22Rv1 (cell line): ENCODE measurements at regions not wholly inside any gene's neighbourhood (a gene's known extent, or its start where the extent isn't known, plus 50 kb on each side); places are given as distances from the start of the nearest gene placed in this dataset.

ENCODE experiments used
- CTCF ChIP-seq: fragments of 450-650 bp; IDR thresholded peaks from 2 replicates; pipeline ENCODE4 v1.5.1; 2017; ENCODE audit warnings: mild to moderate bottlenecking
- ZFX ChIP-seq: fragments of 450-650 bp; IDR thresholded peaks from 2 replicates; pipeline ENCODE4 v1.6.1; 2017; ENCODE audit warnings: antibody characterized with exemption, borderline replicate concordance

- TF ChIP-seq CTCF = peak; percentile 98
- no peak for TF ChIP-seq ZFX
These were observed 201.0 kb upstream of the TPK1 start for GRCh38 chr7:145036604-145037405.
